NB4 (cell line): ENCODE measurements at regions not wholly inside any gene's neighbourhood (a gene's known extent, or its start where the extent isn't known, plus 50 kb on each side); places are given as distances from the start of the nearest gene placed in this dataset.

Source experiments
- POLR2A ChIP-seq: IDR thresholded peaks from 2 replicates; pipeline ENCODE4 v1.6.1; 2011; ENCODE audit warnings: mild to moderate bottlenecking; ENCODE audit not compliant: insufficient read length; ENCODE audit errors: extremely low read depth
- TF ChIP-seq, protein P1 (sequence below): IDR thresholded peaks from one replicate; pipeline ENCODE4 v1.5.1; 2012; ENCODE audit warnings: low read depth, low read length

DNA sequence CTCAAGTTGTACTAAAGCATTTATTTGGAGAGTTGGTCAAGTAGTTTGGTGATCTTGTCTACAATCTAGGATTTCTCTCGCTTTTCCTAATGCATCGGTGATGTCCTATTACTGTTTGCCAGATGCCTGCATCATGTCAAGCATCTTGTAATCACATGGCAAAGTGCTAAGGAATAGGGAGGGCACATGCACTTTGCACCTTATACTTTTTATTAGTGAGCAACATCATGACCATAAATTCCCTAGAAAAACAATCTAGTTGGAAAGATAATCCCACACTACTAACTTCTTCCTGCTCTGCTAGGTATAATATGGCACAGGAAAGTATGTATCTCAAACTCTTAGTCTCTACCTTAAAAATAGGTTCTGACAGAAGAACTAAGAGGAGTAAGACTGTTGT, 894.3 kb upstream of the SLITRK1 start:
- TF ChIP-seq, protein P1, sequence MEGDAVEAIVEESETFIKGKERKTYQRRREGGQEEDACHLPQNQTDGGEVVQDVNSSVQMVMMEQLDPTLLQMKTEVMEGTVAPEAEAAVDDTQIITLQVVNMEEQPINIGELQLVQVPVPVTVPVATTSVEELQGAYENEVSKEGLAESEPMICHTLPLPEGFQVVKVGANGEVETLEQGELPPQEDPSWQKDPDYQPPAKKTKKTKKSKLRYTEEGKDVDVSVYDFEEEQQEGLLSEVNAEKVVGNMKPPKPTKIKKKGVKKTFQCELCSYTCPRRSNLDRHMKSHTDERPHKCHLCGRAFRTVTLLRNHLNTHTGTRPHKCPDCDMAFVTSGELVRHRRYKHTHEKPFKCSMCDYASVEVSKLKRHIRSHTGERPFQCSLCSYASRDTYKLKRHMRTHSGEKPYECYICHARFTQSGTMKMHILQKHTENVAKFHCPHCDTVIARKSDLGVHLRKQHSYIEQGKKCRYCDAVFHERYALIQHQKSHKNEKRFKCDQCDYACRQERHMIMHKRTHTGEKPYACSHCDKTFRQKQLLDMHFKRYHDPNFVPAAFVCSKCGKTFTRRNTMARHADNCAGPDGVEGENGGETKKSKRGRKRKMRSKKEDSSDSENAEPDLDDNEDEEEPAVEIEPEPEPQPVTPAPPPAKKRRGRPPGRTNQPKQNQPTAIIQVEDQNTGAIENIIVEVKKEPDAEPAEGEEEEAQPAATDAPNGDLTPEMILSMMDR = no peak
- no peak for TF ChIP-seq POLR2A
